SH-SY5Y (cell line): ENCODE measurements at regions not wholly inside any gene's neighbourhood (a gene's known extent, or its start where the extent isn't known, plus 50 kb on each side); places are given as distances from the start of the nearest gene placed in this dataset.

ENCODE experiments used
- GATA2 ChIP-seq: IDR thresholded peaks from 2 replicates; pipeline ENCODE4 v1.6.1; 2011; ENCODE audit warnings: mild to moderate bottlenecking, low read depth, low read length
- GATA3 ChIP-seq: IDR thresholded peaks from 2 replicates; pipeline ENCODE4 v1.6.1; 2011; ENCODE audit warnings: low read depth, mild to moderate bottlenecking, low read length, moderate library complexity

DNA sequence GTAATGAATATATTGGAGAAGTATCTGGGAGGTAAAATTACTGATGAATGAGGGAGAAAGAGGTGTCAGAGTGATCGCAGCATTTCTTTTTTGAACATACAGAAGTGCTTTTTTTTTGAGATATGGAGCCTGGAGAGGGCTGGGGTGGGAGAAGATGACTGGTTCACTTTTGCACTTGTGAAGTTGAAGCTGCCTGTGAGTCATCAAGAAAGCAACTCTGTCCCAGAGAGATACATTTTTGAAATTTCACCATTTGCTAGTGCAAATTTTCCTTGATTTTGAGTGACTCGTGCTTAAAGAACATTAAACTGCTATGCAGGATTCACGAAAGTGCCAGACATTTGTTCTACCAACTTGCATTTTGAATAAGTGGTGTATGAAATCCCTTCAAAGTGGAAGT is 81.8 kb downstream of the ADRA2A start:
- TF ChIP-seq GATA3 = no peak
- TF ChIP-seq GATA2 = no peak
